Omental fat pad (tissue), 3 donors: ENCODE measurements at regions not wholly inside any gene's neighbourhood (a gene's known extent, or its start where the extent isn't known, plus 50 kb on each side); places are given as distances from the start of the nearest gene placed in this dataset. TPM values are rescaled to one million over a fixed set of nuclear protein-coding genes. Genes with fewer than 3 reads are reported as not detected.

ENCODE experiments used
- ATAC-seq: fragments of 150-250 bp; one replicate; pipeline ENCODE4 v1.9.1; 2016; ENCODE audit warnings: mild to moderate bottlenecking, moderate library complexity; ENCODE audit not compliant: low FRiP score
- DNase-seq: peaks from one replicate; pipeline ENCODE4 v3.0.0-alpha.2; 2019; ENCODE audit warnings: low spot score
- small RNA-seq: library from RNA; depleted of rRNA; stranded (forward); fragments of <200 nt; gene quantifications from one replicate; pipeline ENCODE3, GENCODE V24; 2016
- TF ChIP-seq, protein P1 (sequence below), 3 donors: fragments of 450-650 bp; IDR thresholded peaks; one replicate each; pipeline ENCODE4 v1.5.1; 2016 to 2017; ENCODE audit warnings: antibody characterized with exemption in 3 of 3, mild to moderate bottlenecking in 3 of 3, moderate library complexity in 2 of 3

DNA sequence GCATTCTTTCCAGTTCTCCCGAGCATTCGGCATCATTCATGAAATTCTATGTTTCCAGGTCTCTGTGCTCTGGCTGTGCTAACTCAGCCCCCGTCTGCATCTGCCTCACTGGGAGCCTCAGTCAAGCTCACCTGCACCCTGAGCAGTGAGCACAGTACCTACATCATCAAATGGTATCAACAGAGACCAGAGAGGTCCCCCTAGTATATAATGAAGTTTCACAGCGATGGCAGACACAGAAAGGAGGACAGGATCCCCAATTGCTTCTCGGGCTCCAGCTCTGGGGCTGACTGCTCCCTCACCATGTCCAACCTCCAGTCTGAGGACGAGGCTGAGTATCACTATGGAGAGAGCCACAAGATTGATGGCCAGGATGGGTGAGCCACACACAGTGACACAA, 52.8 kb upstream of the IGLL5 start:
- ATAC-seq (no peak), DNase-seq (no peak)
- TF ChIP-seq, protein P1, sequence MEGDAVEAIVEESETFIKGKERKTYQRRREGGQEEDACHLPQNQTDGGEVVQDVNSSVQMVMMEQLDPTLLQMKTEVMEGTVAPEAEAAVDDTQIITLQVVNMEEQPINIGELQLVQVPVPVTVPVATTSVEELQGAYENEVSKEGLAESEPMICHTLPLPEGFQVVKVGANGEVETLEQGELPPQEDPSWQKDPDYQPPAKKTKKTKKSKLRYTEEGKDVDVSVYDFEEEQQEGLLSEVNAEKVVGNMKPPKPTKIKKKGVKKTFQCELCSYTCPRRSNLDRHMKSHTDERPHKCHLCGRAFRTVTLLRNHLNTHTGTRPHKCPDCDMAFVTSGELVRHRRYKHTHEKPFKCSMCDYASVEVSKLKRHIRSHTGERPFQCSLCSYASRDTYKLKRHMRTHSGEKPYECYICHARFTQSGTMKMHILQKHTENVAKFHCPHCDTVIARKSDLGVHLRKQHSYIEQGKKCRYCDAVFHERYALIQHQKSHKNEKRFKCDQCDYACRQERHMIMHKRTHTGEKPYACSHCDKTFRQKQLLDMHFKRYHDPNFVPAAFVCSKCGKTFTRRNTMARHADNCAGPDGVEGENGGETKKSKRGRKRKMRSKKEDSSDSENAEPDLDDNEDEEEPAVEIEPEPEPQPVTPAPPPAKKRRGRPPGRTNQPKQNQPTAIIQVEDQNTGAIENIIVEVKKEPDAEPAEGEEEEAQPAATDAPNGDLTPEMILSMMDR (IDR thresholded peaks at IDR 0.05), result no peak

GRCh38 chr22:22835242-22835641, 52.4 kb upstream of the IGLL5 start:
- DNase-seq (no peak), ATAC-seq (no peak)
- TF ChIP-seq, protein P1 (IDR thresholded peaks at IDR 0.05), result no peak

DNA sequence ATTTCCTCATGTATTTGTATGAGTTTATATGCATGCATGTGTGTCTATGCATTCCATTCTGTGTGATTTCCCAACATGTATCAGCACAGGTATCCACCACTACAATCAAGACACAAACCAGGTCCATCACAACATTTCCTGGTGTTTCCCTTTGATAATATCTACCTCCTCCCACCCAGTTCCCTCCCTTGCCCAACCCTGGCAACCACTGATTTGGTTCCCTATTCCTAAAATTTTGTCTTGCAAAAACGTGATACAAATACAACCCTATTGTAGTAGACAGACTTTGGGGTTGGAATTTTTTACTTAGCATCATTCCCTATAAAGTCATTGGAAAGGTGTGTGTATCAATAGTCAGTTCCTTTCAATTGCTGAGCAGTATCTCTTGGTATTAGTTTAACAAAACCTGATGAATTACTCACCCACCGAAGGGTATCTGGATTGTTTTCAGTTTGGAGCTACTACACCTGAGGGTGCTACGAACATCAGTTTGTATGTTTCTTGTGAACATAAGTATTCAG, 51.8 kb upstream of the IGLL5 start:
- DNase-seq (no peak), ATAC-seq (no peak)
- TF ChIP-seq, protein P1 (IDR thresholded peaks at IDR 0.05), result no peak

GRCh38 chr22:22836635-22837034, 51.0 kb upstream of the IGLL5 start:
- DNase-seq, result no peak
- TF ChIP-seq, protein P1 (IDR thresholded peaks at IDR 0.05), result no peak
- ATAC-seq, result no peak

Small RNA genes lying in the stretch of these regions (small RNA-seq; reads per million reads assigned to genes)
- gene AC244157.1 (not detected), gene AC245028.1 (not detected), gene AC245028.2 (not detected), gene AC245028.3 (not detected), gene IGLV3-13 (not detected), gene IGLV3-15 (not detected), gene IGLV3-17 (not detected), gene IGLVI-20 (not detected), gene IGLVVI-22-1 (not detected)
